HG02763 (cell line): ENCODE measurements at regions not wholly inside any gene's neighbourhood (a gene's known extent, or its start where the extent isn't known, plus 50 kb on each side); places are given as distances from the start of the nearest gene placed in this dataset.

Source experiments
- ATAC-seq: cut with Tn5 transposase; IDR thresholded peaks from one replicate; pipeline ENCODE4 v1.9.1; 2021; ENCODE audit warnings: mild to moderate bottlenecking, moderate library complexity; ENCODE audit not compliant: unreplicated experiment

DNA sequence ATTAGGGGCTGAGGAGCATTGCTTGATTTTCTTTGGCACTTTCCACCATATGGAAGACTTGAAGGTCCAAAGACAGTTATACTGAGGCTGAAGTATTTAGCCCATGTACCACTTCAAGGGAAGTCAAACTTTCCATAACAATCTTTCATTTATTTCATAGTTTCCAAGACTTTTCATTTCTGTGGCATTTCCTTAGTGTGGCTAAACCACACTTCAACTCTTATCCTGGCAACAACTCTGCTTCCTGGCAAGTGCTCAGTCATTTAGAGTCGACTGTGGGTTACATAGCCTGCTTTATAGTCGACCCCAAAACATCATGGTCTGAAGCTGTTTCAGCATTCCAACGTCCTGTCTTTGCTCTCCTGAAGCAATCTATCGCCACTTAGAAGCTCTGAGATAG is 343.0 kb upstream of the SEMA3D start:
- ATAC-seq = no peak

DNA sequence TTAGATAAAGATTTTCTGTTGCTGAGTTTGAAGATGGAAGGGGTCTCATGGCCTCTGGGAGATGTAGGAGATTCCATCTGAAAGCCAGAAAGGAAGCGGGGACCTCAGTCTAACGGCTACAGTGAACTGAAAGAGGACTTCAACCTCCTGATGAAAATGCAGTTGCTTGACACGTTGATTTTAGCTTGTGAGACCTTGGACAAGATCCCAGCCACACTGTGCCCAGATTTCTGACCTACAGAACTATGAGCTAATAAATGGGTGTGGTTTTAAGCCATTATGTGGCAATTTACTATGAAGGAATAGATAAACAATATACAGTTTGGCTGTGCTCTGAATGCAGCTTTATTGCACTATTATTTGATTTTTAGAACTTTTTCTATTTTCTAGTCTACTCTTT is 342.3 kb upstream of the SEMA3D start:
- ATAC-seq = no peak

DNA sequence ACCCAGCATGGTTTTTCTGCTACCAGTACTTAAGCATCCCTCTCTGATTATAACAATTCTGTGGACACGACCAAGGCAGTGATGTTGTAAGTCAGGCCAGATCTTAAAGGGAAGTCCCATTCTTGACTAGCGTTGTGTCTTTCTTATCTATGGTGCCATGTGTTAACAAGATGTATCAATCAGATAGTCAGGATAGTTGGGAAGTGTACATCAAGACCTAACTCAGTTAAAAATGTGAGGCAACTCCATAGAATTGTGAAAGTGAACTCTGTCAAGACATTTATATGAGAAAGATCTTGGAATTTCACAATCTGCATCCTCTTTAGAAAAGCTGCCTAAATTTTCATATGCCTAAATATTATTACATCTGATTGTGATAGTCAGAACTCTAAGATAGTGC is 341.7 kb upstream of the SEMA3D start:
- no peak for ATAC-seq

DNA sequence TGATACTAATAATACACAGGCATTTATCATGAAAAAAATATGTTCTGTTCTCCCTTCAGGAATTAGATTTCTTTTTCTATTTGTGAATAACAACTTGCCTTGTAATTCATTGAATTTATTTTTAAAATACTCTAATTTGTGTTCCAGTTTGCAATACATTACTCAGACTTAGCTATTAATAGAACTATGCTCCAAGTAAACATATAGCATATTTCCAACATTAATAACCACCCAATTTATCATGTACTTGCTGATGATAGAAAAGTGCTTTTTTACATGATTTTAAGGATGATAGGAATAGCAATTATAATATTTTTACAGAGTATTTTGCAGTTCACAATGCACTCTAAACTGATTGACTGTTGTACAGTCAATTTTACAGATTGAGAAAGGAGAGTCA is 338.8 kb upstream of the SEMA3D start:
- ATAC-seq = no peak

DNA sequence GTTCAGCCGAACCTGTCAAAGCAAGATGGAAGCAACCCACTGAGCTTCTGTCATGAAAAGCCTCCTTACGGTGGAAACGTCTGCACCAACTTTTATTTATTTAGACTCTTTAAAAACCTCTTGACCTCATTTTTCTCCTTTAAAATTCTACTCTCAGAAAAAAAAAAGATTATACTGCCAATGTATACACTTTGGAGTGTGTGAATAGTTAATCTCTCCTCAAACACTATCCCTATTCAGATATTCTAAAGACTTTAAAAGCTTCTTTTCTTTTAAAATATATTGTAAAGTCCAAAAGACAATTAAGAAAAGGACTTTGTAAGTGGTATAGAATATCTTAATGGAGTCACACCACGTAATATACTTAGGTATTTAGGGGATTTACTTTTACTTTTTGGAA is 335.2 kb upstream of the SEMA3D start:
- no peak for ATAC-seq

DNA sequence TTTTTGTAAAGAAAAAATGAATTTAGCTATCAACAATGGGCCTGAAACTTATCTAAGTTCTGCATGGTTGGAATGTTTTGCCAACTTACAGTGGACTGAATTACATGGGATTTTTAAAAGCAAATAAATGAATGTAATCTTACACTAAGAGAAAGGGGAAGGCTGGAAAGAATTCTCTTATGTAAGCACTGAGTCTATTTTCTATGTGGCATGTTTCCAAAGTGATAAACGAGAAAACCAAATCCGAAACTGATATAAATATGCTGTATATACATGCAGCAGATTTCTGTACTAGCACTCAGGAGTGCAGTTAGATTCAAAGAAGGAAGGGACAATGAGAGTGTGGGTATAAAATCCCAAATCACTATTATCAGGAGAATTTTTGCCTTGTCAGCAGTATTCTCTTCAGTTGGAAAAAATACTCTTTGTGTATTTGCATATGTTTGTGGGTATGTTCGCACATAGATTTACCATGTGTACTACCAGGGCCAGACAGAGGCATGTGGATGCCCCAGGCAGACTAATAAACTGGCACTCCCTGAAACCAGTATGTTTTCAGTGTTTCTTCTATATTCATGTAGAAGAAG is 334.3 kb upstream of the SEMA3D start:
- no peak for ATAC-seq

DNA sequence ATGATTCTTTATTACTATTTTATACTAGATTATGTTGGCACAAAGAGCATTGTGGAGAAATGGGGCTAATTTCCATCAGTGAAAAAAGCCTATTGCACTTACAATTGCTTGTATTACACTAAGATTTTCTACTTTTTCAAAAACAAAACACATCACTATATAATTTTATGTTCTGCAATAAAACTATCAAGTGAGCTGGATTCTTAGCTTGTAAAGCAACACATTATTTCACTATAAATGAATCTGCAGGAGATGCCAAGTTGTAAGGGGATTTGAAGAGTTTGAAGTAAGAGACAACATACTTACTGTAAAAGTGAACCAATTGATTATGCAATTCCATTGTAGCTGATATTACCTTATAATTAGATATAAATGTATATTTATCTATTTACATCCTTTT is 333.3 kb upstream of the SEMA3D start:
- ATAC-seq = no peak

DNA sequence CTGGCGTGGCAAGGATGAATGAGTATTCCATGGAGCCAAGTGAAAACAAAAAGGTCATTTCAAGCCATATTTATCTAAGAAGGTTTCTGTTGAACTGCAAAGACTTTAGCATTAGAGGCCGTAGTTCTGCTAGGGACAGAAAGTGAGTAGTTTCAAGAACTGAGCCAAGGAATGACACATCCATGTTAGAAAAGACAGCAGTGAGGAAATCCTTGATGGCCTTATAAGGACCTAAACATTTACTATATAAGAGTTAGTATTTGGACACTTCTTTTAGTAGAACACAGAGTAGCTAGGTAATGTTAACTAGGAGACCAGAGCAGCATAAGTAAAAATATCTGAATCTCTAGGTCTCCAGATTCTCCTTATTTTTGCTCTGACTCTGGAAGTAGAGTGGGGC is 329.8 kb upstream of the SEMA3D start:
- ATAC-seq = no peak

DNA sequence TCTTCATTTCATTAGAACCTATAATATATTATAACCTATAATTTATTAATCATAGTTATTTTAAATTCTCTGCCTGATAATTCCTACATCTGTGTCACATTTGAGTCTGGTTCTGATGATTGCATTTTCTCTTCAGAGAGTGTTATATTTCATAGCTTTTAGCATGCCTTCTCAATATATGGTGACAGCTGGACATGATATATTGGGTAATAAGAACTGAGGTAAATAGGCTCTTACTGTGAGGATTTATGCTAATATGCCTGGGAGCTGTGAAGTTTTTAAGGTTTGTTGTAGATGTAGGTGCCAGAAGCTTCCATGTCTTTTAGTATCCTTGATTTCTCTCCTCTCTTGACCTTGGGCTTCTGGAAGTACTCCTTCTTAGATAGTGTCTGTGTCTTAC is 325.9 kb upstream of the SEMA3D start:
- ATAC-seq = no peak

DNA sequence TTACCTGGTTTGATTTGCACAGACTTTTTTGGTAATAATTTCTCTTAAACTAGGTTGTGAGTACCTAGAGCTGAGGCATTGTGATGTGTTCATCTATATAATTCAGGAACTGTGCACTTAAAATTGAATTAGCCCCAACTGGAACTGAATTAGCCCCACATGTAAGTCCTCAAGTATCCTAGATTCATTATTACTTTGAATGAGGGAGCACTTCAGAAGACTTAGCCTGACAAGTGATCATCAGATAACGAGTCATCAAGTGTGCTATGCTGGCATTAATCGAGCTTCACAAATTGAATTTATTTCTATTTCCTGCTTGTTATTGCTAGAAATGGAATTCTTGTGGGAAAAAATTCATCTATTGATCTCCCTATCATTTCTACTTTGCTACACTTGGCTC is 323.4 kb upstream of the SEMA3D start:
- no peak for ATAC-seq

DNA sequence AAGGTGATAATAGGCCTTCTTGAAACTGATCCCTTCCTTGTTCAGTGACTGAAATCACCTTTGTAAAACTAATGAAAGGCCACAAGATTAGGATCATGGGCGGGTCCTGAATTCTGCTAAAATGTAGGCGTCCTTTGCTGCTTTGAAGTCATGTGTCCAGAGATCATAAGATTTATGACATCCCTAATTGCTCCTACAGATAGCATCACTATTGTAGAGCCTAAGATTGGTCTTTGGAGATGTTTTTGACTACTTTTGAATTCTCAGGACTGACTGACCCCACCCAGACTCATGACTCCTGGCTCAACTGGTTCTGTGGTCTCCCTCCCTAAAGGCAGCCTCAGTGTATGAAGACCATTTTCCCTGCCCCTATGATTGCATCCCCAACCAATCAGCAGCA is 322.6 kb upstream of the SEMA3D start:
- ATAC-seq = no peak

DNA sequence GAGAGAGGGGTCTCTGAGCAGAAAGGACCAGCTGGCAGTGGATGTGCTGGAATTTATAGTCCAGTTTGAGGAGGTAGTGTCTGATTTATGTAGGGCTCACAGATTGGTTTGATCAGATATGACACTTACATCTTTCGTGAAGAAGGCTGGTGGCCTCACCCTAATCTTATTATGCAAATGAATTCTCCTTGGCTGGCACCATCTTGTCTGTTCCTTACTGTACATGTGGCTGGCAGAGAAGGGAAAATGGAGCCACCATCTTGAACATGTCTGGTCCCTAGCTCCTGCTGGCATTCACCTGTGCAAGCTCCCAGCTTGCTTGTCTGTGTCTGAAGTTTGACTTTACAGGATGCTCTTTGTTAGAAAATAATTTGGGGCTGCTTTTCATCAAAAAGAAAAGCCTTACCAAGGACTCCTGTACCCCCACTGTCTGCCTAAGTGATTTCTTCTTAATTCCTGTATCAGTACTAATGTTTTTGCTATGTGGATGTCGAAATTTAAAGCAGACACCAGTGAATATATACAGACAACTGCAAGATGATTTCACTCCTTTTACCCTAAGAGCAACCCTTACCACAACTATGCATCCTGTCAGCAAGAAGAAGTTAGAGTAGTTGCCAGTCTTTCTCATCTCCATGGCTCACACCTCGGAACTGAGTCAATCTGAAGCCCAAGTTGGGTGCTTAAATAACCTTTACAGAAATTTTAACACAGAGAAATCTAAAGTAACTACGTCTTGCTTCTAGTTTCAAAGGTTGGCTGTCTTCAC is 322.0 kb upstream of the SEMA3D start:
- no peak for ATAC-seq

DNA sequence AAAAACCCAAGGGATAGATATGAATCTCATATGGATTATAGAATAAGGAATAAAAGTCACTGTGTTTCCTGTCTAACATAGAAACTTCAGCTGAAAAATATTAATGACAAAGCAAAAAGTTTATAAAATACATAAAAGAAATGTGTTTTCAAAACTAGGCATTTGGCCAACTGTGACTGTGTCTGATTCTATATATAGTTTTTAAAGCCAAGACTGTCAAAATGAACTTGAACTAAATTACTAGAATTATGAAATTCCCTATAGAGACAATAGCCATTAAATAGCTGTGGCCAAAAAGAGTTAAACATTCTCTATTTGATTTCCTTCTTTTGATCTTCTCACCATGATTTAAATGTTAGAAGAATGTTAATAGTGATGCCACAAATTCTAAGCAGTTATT is 311.2 kb upstream of the SEMA3D start:
- ATAC-seq = no peak

DNA sequence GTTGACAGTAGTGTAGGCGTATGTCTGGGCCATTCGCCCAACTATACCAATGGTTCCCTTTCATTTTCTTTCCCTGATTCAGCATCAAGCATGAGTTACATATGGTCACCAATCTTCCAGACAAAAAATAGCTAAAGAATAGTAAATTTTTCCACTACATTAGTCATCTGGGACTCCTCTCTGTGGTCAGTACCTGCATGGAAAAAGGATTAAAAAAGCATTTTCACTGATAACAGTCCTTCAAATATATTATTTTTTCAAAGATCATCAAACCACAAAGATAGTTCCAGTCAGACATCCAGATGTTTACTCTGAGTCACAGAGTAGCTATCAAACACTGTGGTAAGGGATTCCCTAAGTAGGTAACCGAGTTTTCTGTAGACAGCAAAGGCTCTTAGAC is 302.6 kb upstream of the SEMA3D start:
- ATAC-seq = no peak

DNA sequence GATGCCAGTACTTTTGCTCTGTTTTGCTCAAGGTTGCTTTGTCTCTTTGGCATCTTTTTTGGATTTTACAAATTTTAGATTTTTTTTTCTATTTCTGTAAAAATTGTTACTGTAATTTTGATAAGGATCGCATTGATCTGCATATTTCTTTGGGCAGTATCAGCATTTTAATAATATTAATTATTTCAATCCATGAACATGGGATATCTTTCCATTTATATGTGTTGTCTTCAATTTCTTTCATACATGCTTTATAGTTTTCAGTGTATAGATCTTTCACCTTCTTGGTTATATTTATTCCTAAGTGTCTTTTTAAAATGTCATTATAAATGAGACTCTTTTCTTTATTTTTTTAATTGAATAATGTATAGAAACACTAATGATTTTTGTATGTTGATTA is 301.6 kb upstream of the SEMA3D start:
- ATAC-seq = no peak

DNA sequence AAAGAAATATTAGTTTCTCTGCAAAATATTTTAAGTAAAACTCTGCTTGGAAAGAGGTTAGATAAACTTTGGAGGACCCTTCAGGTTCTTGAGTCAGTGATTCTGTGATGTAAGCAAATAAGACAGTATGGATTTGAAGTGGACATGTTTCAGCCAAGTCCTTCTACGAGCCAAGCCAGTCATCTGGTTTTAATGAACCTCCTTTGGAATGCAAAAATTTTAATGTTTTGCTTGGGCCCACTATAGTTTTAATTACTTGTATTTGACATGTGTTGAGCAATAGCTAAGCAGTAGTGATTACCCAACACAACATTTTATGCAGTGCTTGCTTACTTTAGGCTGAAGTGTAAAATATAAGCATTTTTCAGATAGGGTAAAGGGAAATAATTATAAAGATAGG is 296.3 kb upstream of the SEMA3D start:
- no peak for ATAC-seq

DNA sequence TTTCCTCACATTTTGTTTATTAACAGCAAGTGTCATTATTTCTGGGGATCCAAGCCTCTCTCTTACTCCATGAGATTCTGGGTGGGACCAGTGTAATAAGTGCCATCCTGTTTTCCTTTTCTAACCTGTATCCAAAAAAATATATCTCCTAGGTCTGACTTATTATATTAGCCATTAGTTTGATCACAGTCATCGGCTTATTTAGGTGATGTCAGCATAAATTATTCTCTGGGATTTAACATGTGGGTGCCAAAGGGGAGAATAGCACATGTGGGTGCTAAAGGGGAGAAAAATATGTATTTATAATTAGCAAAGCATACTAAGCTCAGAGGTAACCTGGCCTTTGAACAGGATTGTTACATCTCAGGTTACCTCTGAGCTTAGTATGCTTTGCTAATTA is 293.8 kb upstream of the SEMA3D start:
- ATAC-seq = no peak

DNA sequence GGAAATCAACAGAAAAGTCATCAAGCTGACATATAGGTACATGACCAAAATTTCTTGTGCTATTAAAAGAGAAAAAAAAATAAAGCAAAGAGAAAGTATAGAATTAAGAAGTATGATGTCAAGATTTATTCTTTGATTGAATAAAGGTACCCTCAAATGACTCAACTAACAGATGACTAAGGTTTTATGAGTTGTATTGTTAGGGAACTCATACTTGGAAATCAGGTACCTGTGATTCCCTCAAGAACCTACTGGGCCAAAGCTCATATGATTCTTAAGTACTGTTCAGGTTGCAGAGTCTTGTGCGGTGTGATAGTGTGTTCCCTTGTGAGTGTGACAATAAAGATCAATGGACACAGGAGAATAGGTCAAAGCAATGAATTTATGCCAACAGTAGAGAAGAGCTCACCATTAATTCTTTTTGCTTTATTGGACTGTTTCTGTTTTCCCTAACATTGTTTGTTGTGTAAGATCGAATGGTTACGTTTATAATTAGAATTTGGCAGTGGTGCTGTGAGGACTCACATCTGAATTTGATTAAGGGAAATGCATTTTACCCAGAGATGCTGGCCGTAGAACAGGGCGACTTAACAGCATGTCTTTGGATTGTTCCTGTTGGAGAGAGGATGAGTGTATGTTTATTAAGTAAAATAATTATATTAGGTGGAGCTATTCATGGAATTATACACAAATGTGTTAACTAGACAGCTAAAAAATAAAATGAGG is 293.2 kb upstream of the SEMA3D start:
- ATAC-seq = no peak

DNA sequence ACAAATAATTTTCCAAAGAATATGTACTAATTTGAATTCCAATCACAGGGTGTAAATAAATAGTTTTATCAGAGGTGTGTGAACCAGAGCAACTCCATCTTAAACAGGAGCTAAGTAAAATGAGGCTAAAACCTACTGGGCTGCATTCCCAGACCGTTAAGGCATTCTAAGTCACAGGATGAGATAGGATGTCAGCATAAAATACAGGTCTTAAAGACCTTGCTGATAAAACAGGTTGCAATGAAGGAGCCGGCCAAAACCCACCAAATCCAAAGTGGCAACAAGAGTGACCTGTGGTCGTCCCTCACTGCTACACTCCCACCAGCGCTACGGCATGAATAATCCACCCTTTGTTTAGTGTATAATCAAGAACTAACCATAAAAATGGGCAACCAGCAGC is 291.7 kb upstream of the SEMA3D start:
- ATAC-seq = no peak

DNA sequence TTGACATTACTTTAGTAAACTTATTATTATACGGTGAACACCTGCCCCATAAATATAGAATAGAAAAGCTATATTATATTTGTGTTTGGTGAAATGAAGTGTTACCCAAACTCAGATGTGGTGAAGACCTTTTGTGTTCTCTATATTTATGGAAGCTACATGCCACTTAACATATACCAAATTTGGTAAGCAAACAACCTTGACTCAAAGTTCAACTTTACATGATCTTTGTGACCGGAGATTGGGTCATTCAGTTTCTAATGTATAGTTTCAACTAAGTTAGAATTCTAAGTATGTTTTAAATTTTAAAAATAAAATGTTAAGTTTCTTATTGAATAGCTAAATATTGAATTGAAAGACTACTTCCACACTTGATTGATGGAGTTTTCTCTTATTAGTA is 288.6 kb upstream of the SEMA3D start:
- ATAC-seq = no peak

DNA sequence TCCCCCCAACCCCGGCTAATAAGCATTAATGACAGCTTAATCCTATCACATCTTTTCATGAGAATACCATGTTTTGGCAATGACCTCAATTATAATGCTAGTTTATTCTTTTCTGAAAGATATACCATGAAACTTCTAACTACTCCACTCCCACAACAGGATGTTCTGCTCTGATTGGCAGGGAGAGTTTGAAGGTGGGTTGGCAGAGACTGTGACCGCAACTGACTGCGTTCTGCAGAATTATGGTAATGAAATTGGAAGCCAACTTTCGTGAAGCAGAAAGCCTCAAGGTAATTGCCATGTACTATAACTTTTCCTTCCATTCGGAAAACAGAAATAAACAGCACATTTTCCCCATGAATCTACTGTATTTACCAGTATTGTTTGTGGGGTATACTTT is 288.2 kb upstream of the SEMA3D start:
- ATAC-seq = peak; percentile 52

DNA sequence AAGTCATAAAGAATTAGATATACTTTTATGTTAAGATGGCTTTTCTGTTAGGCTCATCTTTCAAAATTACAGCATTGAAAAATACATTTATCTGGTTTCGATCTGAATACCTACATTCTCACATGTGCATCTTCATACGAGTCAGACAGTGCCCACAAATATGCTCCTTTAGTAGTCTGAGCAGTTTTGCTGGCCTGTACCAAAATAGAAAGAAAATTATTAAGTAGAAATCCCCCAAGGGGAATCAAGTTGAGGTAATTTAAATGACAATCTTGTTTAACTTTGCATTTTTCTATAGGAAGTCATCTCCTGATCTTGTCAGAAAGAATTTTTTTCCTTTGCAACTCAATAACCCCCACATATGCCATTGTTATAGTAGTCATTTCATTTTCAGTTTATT is 287.4 kb upstream of the SEMA3D start:
- peak; percentile 65 for ATAC-seq
